Bronchial epithelial cell (primary cell): ENCODE measurements at regions not wholly inside any gene's neighbourhood (a gene's known extent, or its start where the extent isn't known, plus 50 kb on each side); places are given as distances from the start of the nearest gene placed in this dataset.

Source experiments
- DNase-seq: peaks from one replicate; pipeline ENCODE4 v3.0.0-alpha.2; 2010; ENCODE audit warnings: low read depth
- FAIRE-seq: peaks from 2 replicates; lab custom pipeline; 2011; peaks lifted over from hg19 to GRCh38; lab: Jason Lieb, UNC
- H3K27me3 ChIP-seq: 2 replicates; pipeline ENCODE4 v1.5.1; 2011; ENCODE audit warnings: low read length; ENCODE audit not compliant: control insufficient read depth, insufficient read depth
- H3K36me3 ChIP-seq: 2 replicates; pipeline ENCODE4 v1.5.1; 2011; ENCODE audit warnings: low read length; ENCODE audit not compliant: control insufficient read depth, insufficient read depth
- H3K4me3 ChIP-seq: 2 replicates; pipeline ENCODE4 v1.5.1; 2011; ENCODE audit warnings: mild to moderate bottlenecking, low read depth, low read length, control low read depth
- TF ChIP-seq, protein P1 (sequence below): IDR thresholded peaks from 2 replicates; pipeline ENCODE4 v1.5.1; 2011; ENCODE audit warnings: mild to moderate bottlenecking, moderate library complexity, low read length, control low read depth, inconsistent platforms; ENCODE audit not compliant: insufficient read depth, severe bottlenecking

DNA sequence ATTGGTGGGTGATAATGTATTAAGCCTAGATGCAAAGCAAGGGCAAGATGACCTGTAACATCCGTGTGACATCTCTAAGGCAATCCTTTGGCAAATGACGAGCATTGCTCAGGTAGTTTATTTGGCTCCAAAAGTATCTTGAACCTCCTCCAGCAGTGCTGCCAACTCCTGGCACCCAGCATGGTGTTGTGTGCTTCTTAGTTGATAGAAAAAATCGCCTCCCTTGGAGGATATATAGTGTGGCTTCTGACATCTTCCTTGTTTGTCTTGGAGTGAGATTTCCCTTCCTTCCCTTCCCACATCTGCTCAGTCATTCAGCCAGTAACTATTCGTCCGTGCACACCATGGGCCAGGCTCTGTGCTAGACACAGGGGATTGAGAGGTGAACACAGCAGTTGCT, 121.8 kb downstream of the TOMM20 start:
- FAIRE-seq (no peak), DNase-seq (no peak)
- TF ChIP-seq, protein P1, sequence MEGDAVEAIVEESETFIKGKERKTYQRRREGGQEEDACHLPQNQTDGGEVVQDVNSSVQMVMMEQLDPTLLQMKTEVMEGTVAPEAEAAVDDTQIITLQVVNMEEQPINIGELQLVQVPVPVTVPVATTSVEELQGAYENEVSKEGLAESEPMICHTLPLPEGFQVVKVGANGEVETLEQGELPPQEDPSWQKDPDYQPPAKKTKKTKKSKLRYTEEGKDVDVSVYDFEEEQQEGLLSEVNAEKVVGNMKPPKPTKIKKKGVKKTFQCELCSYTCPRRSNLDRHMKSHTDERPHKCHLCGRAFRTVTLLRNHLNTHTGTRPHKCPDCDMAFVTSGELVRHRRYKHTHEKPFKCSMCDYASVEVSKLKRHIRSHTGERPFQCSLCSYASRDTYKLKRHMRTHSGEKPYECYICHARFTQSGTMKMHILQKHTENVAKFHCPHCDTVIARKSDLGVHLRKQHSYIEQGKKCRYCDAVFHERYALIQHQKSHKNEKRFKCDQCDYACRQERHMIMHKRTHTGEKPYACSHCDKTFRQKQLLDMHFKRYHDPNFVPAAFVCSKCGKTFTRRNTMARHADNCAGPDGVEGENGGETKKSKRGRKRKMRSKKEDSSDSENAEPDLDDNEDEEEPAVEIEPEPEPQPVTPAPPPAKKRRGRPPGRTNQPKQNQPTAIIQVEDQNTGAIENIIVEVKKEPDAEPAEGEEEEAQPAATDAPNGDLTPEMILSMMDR = no peak
- Histone ChIP-seq H3K4me3 (no peak overlapping the region), H3K27me3 (no peaks in the 10 kb centered on the region), H3K36me3 (no peaks in the 10 kb centered on the region)

DNA sequence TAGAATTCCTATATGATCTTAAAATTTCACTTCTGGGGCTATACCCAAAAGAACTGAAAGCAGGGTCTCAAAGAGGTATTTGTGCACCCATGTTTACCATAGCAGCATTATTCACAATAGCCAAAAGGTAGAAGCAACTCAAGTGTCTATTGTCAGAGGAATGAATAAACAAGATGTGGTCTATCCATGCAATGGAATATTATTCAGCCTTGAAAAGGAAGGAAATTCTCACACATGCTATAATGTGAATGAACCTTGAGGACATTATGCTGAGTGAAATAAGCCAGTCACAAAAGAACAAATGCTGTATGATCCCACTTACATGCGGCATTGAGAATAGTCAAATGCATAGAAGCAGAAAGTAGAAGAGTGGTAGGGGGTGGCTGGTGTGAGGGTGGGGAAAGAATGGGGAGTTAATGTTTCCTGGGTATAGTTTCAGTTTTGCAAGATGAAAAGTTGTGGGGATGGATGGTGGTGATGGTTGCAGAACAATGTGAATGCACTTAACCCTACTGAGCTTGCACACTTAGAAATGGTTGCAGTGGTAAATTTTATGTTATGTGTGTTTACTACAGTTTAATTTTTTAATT, 122.4 kb downstream of the TOMM20 start:
- DNase-seq (no peak), FAIRE-seq (no peak)
- no peaks in the 10 kb centered on the region for H3K36me3 ChIP-seq

DNA sequence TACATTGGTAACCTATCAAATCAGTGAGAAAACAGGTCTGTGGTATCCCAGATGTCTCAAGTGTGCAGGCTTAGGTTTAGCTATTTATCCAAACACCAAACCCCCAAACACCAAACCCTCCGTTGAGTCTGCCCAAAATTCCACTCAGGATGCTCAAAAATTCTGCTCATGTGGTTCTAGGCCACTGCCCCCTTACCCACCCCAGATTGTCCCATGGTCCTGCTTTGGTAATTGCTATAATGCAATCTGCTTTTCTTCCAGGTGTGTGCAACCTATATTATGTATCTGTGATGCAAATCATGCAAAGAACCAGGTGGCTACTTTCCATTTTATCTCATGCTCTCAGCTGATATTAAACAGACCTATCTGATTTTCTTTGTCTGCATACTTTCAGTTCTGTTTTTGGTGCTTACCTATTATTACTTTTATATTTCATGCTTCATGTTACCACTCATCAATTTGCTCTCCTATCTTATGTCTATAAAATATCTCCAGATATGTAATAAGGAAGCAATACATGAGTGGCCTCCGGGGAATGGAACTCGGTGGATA, 123.7 kb downstream of the TOMM20 start:
- no peaks in the 10 kb centered on the region for H3K27me3 ChIP-seq
- FAIRE-seq (no peak), DNase-seq (no peak)
- TF ChIP-seq, protein P1 = no peak
- H3K36me3 ChIP-seq = no peaks in the 10 kb centered on the region
- no peak overlapping the region for H3K4me3 ChIP-seq

More for the DNA sequence above, 122.4 kb downstream of the TOMM20 start:
- Histone ChIP-seq H3K27me3 (no peaks in the 10 kb centered on the region), H3K4me3 (no peak overlapping the region)
- TF ChIP-seq, protein P1 = no peak

DNA sequence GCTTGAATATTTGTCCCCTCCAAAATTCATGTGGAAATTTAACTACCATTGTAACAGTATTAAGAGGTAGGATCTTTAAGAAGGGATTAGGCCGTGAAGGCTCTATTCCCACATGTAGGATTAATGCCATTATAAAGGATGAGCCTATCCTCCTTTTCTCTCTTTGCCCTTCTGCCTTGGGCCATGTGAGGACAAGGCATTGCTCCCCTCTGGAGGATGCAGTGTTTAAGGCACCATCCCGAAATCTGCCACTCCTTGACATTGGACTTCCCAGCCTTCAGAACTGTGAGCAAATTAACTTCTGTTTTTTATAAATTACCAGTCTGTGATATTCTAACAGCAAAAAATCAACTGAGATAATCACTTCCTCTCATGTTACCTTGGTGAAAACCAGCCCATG, 124.4 kb downstream of the TOMM20 start:
- DNase-seq = no peak
- Histone ChIP-seq H3K4me3 (no peak overlapping the region), H3K36me3 (no peaks in the 10 kb centered on the region), H3K27me3 (no peaks in the 10 kb centered on the region)
- no peak for FAIRE-seq
- TF ChIP-seq, protein P1 = no peak

DNA sequence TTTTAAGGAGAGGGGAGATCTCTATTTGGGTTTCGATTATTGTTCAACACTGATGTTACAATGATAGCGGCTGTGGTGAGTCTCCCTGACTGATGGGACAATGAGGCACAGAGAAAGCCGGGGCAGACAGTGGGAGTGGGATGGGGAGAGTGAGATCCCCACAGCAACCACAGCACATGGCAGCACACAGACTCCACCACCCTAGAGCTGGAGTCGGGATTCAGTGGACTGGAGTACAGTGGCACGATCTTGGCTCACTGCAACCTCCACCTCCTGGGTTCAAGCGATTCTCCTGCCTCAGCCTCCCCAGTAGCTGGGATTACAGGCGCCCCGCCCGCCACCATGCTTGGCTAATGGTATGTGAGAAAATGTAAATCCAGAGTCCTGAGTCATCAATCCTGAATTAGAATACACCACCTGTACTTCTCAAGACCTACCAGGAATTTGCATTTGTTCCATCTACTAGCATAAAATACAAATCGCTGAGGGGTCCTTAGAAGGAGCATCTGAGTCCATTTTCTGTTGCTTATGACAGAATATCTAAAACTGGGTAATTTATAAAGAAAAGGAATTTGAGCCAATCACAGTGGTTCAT, 125.8 kb downstream of the TOMM20 start:
- FAIRE-seq = no peak
- peak; percentile 44 for DNase-seq

More for the DNA sequence above, 125.8 kb downstream of the TOMM20 start:
- TF ChIP-seq, protein P1 = no peak
- no peaks in the 10 kb centered on the region for H3K36me3 ChIP-seq
- no peaks in the 10 kb centered on the region for H3K27me3 ChIP-seq
- H3K4me3 ChIP-seq = no peak overlapping the region
